Aorta (tissue), 5 donors: ENCODE measurements at regions not wholly inside any gene's neighbourhood (a gene's known extent, or its start where the extent isn't known, plus 50 kb on each side); places are given as distances from the start of the nearest gene placed in this dataset.

ENCODE experiments used
- ATAC-seq: fragments of 200-7000 bp; cut with Tn5 transposase; one replicate; pipeline ENCODE4 v1.9.1; 2022; ENCODE audit warnings: moderate library complexity; ENCODE audit not compliant: low FRiP score
- DNase-seq, 2 donors: peaks; one replicate each; pipeline ENCODE4 v3.0.0-alpha.2; 2020
- H3K27ac ChIP-seq, 2 donors: one replicate each; pipeline ENCODE4 v1.5.1; 2013; ENCODE audit warnings: low read length in 2 of 2, mild to moderate bottlenecking in 2 of 2, moderate library complexity in 2 of 2, control low read depth in 1 of 2, inconsistent platforms in 1 of 2, low read depth in 1 of 2
- H3K27me3 ChIP-seq, 2 donors: one replicate each; pipeline ENCODE4 v1.6.1; 2013; ENCODE audit warnings: control low read depth in 1 of 2, low read length in 1 of 2, mild to moderate bottlenecking in 1 of 2, moderate library complexity in 1 of 2; ENCODE audit not compliant: insufficient read depth in 2 of 2, control insufficient read depth in 1 of 2
- H3K36me3 ChIP-seq, 2 donors: one replicate each; pipeline ENCODE4 v1.6.1; 2013; ENCODE audit warnings: control low read depth in 1 of 2, low read length in 1 of 2, mild to moderate bottlenecking in 1 of 2; ENCODE audit not compliant: insufficient read depth in 2 of 2, control insufficient read depth in 1 of 2
- H3K4me1 ChIP-seq, 2 donors: one replicate each; pipeline ENCODE4 v1.6.1; 2013; ENCODE audit warnings: low read length in 2 of 2, control low read depth in 1 of 2, mild to moderate bottlenecking in 1 of 2, moderate library complexity in 1 of 2; ENCODE audit not compliant: insufficient read depth in 2 of 2, control insufficient read depth in 1 of 2
- H3K4me3 ChIP-seq, 2 donors: one replicate each; pipeline ENCODE4 v1.5.1; 2013; ENCODE audit warnings: low read length in 2 of 2, control low read depth in 1 of 2, mild to moderate bottlenecking in 1 of 2
- H3K9me3 ChIP-seq: one replicate; pipeline ENCODE4 v1.6.1; 2013; ENCODE audit warnings: mild to moderate bottlenecking, low read length; ENCODE audit not compliant: control insufficient read depth
- whole genome bisulfite sequencing, 2 donors: extraction: QIAGEN DNeasy Blood & Tissue Kit; methylation state at CpG; one replicate each; pipeline ENCODE4 v1.1.7; 2013; 5-methylcytosine and 5-hydroxymethylcytosine counted together
- intact Hi-C, 2 donors: fragments of 100-400 bp; cut with DNase I; formaldehyde crosslinking; loops; one replicate each; pipeline versions ENCODE4 v1.14.2 to v1.15.0; 2022
- donor health status: healthy with polysubstance abuse.
- donor health status: Bipolar disorder and iron deficiency.
- donor health status: DM: no; HTN: no; CAD: no.
- donor health status: DM: no; HTN: no; CAD: no.
- donor health status: DM: yes; HTN: yes; CAD: no.

DNA sequence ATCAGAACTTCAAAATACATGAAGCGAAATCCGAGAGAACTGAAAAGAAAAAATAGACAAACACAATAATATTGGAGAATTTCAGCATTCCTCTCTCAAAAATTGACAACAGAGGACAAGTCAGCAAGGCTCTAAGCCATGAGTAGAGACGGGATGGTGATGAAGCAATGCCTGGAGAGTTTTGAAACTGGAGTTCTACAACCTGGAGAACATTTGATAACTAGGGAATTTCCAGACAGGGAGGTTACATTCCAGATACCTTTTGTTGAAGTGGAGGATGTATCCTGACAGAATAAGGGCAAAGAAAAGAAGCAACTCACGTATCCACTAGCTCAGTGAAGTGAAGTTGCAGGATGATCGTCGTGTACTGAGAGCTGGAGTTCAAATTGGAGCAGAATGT is 291.4 kb downstream of the CTTN start:
- Histone ChIP-seq H3K4me1 (no peaks in the 10 kb centered on the region), H3K9me3 (peaks cover 2% of the 10 kb centered on the region), H3K27ac (no peak overlapping the region), H3K4me3 (no peak overlapping the region), H3K27me3 (no peaks in the 10 kb centered on the region), H3K36me3 (no peaks in the 10 kb centered on the region)
- intact Hi-C loops = no loop called here
- ATAC-seq = no peak
- WGBS, 2 donors = 76 to 80% methylated on average over 6 of the region's 6 CpGs
- DNase-seq = no peak

DNA sequence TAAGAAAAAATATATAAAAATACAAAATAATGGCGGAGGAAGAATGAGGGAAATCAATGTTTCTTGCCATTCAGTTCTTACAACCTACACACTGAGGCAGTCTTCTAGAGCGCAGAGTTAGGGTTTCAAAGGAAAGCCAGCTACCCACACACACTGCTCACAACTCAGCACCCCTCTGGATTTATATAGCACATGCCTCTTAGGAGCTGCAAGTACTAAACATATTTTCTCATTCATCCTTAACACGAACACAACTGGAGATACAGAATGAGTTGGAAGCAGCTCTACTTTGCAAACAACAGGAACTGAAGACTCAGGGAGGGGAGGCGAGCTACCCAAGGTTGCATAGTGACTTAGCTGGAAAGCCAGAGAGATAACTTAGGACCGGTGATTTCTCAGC is 293.8 kb downstream of the CTTN start:
- no peak for ATAC-seq
- Histone ChIP-seq H3K4me3 (no peak overlapping the region), H3K27ac (no peak overlapping the region), H3K27me3 (no peaks in the 10 kb centered on the region), H3K36me3 (no peaks in the 10 kb centered on the region), H3K9me3 (peaks cover 3% of the 10 kb centered on the region), H3K4me1 (no peaks in the 10 kb centered on the region)
- DNase-seq = no peak
- intact Hi-C loops = no loop called here
- 86 to 87% methylated on average over 5 of the region's 5 CpGs for WGBS, 2 donors

DNA sequence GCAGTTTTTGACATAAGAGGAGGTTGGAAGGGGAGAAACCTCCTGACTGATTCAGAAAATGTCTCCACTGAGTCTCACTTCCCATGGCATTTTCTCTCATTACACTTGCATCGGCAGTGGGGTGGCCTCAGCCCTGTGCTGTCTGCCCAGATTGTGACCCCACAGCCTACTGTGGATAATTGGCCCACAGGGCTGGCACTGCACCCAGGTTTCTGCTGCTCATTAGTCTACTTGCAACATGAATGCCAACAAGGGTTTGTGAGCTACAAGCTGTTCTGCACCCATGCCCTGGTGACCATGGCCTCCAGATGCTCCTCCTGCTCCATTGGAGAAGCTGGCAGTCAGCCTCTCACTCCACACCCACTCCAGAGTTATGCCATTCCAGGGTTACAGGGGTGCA is 296.0 kb downstream of the CTTN start:
- no peak for DNase-seq
- Histone ChIP-seq H3K36me3 (no peaks in the 10 kb centered on the region), H3K27me3 (no peaks in the 10 kb centered on the region), H3K4me1 (no peaks in the 10 kb centered on the region), H3K27ac (no peak overlapping the region), H3K4me3 (no peak overlapping the region), H3K9me3 (peaks cover 1% of the 10 kb centered on the region)
- WGBS, 2 donors = 90 to 91% methylated on average over 1 of the region's 1 CpG
- intact Hi-C loops = no loop called here
- no peak for ATAC-seq

DNA sequence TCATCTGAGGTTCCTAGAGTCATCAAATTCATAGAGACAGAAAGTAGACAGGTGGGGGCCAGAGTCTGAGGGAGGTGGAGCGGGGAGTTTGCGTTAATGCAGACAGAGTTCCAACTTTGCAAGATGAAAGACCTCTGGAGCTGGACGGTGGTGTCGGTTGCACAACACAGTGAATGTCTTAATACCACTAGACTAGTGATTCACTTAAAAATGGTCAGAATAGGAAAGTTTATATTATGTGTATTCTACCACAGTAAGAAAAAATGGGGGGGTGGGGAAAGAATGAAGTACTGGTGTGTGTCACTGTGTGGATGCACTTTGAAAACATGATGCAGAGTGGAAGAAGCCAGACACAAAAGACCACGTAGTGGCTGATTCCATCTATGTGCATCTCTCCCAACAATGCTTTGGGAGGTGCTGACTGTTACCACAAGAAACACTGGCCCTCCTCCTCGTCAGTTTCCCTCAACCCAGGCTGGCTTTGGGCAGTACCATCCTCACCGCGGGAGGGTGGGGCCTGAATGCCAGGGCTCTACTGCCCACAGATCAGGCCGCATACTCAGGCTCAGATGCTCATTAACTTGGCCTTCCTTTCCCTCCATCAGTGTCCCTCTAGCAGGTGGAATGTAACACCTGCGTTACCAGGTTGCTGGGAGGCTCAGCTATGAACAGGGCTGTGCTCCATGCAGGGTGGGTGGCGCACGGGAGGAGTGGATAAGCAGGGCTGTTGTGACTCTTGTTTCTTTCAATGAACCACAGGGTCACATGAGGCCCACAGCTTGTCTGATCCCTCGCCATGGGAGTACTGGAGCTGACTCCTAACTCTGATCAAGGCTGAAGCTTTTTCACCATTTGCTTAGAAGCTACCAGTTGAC is 297.0 kb downstream of the CTTN start:
- 86% methylated on average over 13 of the region's 13 CpGs for WGBS, 2 donors
- H3K9me3 ChIP-seq = peaks cover 1% of the 10 kb centered on the region
- no peak for ATAC-seq
- intact Hi-C loops = no loop called here
- no peaks in the 10 kb centered on the region for H3K27me3 ChIP-seq
- no peaks in the 10 kb centered on the region for H3K4me1 ChIP-seq
- H3K36me3 ChIP-seq = no peaks in the 10 kb centered on the region
- H3K27ac ChIP-seq = no peak overlapping the region
- no peak for DNase-seq
- H3K4me3 ChIP-seq = no peak overlapping the region

DNA sequence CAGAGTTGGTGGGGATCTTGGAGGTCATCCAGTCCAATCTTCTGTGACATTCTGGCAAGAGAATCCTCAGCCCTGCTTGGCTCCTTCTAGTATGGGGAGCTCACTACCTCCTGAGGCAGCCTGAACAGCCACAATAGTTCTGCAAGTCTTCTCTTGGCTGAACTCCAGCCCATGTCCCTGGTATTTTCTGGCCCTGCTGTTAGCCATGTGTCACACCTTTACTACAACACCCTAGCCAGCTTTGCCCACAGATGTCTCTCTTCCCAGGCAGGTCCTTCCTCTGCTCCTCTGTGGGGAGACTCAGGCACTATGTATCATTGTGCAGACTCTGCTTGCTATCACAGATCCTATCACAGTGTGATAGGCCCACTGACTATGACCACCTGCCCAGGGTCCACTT is 297.7 kb downstream of the CTTN start:
- Histone ChIP-seq H3K4me3 (no peak overlapping the region), H3K27ac (no peak overlapping the region), H3K4me1 (no peaks in the 10 kb centered on the region), H3K9me3 (peaks cover 1% of the 10 kb centered on the region), H3K27me3 (no peaks in the 10 kb centered on the region), H3K36me3 (no peaks in the 10 kb centered on the region)
- no peak for DNase-seq
- intact Hi-C loops = no loop called here
- no peak for ATAC-seq

DNA sequence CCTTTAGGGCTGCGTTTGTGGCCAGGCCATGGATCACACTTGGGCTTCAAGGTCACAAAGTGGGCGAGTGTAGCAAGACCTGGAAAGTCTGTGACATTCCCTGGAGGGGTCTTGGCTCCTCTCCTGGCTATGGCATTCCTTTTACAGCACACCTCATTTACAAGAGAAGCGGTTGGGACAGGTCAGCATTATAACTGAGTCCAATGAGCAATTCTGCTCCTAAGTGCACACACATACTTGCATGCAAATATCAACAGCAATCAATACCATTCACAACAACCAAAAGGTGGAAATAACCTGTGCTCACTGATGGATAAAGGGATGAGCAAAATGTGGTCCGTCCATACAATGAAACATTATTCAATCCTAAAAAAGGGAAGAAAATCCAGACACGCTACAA is 298.2 kb downstream of the CTTN start:
- no peak for DNase-seq
- no peaks in the 10 kb centered on the region for H3K4me1 ChIP-seq
- no peaks in the 10 kb centered on the region for H3K36me3 ChIP-seq
- WGBS, 2 donors = 88 to 93% methylated on average over 5 of the region's 5 CpGs
- intact Hi-C loops = no loop called here
- H3K4me3 ChIP-seq = no peak overlapping the region
- H3K27ac ChIP-seq = no peak overlapping the region
- peaks cover 1% of the 10 kb centered on the region for H3K9me3 ChIP-seq
- H3K27me3 ChIP-seq = no peaks in the 10 kb centered on the region
- ATAC-seq = no peak

DNA sequence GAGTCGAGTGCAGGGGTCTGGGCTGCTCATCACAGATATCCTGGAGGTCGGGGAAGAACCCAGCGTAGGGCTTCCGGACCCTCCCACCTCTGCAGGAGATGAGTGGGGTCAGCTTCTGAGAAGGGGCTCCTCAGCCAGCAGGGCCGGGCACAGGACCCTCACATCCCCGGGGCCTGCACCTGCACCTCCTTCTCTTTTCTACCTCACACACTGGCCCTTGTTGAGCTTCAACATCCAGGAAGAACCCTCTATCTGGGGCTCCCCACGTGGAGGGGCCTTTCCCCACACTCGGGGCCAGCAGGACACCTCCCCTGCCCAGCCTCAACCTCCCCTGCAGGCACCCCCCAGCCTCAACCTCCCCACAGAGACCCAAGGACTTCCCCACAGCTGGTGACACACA is 299.4 kb downstream of the CTTN start:
- WGBS, 2 donors = 80 to 82% methylated on average over 8 of the region's 8 CpGs

DNA sequence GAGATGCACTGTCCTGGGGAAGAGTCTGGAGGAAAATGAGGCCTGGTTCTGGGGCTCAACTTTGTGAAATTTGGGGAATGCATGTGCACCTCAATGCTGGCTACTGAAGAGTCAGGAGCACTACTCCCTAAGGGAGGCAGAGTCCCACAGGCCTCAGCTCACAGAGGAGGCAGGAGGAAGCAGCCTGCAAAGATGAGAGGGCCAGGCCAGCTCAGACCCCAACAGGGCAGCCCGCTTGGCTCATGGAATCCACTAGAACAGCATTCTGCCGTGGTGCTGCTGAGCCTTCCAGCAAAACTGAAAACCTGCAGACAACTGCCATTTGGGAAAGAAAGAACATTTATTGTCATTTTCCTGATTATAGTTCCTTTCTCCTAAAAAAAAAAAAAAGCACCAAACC is 300.5 kb downstream of the CTTN start:
- H3K9me3 ChIP-seq = peaks cover 1% of the 10 kb centered on the region
- ATAC-seq = no peak
- intact Hi-C loops = no loop called here
- WGBS, 2 donors = 74 to 81% methylated on average over 2 of the region's 2 CpGs
- DNase-seq = no peak
- H3K27me3 ChIP-seq = no peaks in the 10 kb centered on the region
- no peaks in the 10 kb centered on the region for H3K4me1 ChIP-seq
- H3K4me3 ChIP-seq = no peak overlapping the region
- no peak overlapping the region for H3K27ac ChIP-seq
- no peaks in the 10 kb centered on the region for H3K36me3 ChIP-seq

More for the DNA sequence above, 299.4 kb downstream of the CTTN start:
- H3K4me3 ChIP-seq = no peak overlapping the region
- ATAC-seq (no peak), DNase-seq (no peak)
- no peaks in the 10 kb centered on the region for H3K4me1 ChIP-seq
- H3K27ac ChIP-seq = no peak overlapping the region
- peaks cover 1% of the 10 kb centered on the region for H3K9me3 ChIP-seq
- intact Hi-C loops = no loop called here
- H3K36me3 ChIP-seq = no peaks in the 10 kb centered on the region
- no peaks in the 10 kb centered on the region for H3K27me3 ChIP-seq
